Retinal pigment epithelial cell (primary cell): ENCODE measurements at regions not wholly inside any gene's neighbourhood (a gene's known extent, or its start where the extent isn't known, plus 50 kb on each side); places are given as distances from the start of the nearest gene placed in this dataset.

Experiments
- DNase-seq: peaks from one replicate; pipeline ENCODE4 v3.0.0-alpha.2; 2010; ENCODE audit warnings: low read depth
- H3K4me3 ChIP-seq: 2 replicates; pipeline ENCODE4 v1.5.1; 2011; ENCODE audit warnings: mild to moderate bottlenecking, low read length, control low read depth, moderate library complexity
- CTCF ChIP-seq: conservative IDR thresholded peaks from 2 replicates; pipeline ENCODE4 v1.5.1; 2011; ENCODE audit warnings: low read depth, low read length, control low read depth, inconsistent platforms

GRCh38 chr14:44783901-44784300, 177.8 kb downstream of the KLHL28 start:
- DNase-seq = no peak
- TF ChIP-seq CTCF = no peak
- H3K4me3 ChIP-seq = no peak overlapping the region

DNA sequence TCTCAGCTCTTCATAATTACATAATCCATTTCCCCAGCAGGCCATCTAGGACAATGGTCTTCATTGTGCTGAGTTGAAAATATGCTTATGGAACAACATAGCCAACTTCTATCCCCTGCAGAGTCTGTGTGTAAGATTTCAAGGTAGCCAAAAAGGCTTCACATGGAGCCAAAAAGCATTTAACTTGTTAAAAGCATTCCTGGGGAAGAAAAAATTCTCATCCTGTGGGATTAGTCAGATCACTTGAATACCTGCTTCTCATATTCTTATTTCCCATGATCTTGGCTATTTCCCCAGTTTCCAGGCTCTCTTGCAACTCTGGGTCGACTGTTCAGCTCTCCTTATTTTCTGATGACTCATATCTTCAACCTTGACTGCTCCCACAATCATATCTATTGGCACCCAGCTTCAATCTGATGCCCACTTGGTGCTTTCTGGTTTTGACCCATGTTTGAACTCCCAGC, 178.9 kb downstream of the KLHL28 start:
- DNase-seq = peak; percentile 91
- no peak for TF ChIP-seq CTCF
- H3K4me3 ChIP-seq = no peak overlapping the region

DNA sequence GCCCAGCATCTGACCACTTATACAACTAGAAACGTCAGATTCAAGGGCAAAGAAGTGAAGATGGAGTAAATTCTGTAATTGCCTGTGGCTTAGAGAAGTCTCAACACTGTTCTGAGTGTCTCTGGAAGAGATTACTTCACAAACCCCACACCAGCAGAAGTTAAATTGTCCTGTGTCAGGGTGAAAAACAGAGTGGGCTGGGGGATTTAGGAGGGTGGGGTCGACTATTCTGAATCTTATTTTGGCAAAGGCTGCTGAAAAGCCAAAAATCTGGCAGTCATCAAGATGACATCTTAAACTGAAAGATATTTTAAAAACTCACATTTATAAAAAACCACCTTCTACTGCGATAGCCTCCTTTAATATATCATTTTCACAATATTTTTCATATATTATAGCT, 180.8 kb downstream of the KLHL28 start:
- no peak for DNase-seq
- TF ChIP-seq CTCF = no peak
- H3K4me3 ChIP-seq = no peak overlapping the region

- no peak for TF ChIP-seq CTCF
- DNase-seq = no peak
These were observed 183.1 kb downstream of the KLHL28 start for GRCh38 chr14:44778604-44779003.

GRCh38 chr14:44777584-44777983, 184.2 kb downstream of the KLHL28 start:
- no peak for DNase-seq
- H3K4me3 ChIP-seq = no peak overlapping the region
- no peak for TF ChIP-seq CTCF

More at GRCh38 chr14:44778604-44779003, 183.1 kb downstream of the KLHL28 start:
- H3K4me3 ChIP-seq = no peak overlapping the region

GRCh38 chr14:44775248-44775647, 186.5 kb downstream of the KLHL28 start:
- H3K4me3 ChIP-seq = no peak overlapping the region
- TF ChIP-seq CTCF = no peak
- DNase-seq = no peak

DNA sequence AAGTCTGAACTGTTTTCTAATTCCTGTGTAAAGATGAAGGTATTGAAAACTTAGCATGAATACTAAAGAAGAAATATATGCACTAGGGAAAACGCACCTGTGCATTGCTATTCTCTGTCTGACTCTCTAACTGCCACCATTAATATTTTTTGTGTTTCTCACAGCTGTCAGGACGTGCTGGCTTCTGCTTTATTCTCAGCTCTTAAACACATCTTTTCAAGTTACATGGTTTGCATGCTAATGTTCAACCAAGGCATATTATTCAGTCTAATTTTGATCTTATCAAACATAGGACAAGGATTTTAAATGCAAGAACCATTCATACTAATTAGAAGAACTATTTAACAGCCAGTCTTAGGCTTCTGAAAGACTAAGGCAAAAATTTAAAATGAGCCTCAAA, 187.4 kb downstream of the KLHL28 start:
- DNase-seq = no peak
- H3K4me3 ChIP-seq = no peak overlapping the region
- no peak for TF ChIP-seq CTCF
